GM18909 (cell line): ENCODE measurements at regions not wholly inside any gene's neighbourhood (a gene's known extent, or its start where the extent isn't known, plus 50 kb on each side); places are given as distances from the start of the nearest gene placed in this dataset.
"Not testable (repeated sequence)": the region's sequence is repeated elsewhere in the genome, so short reads cannot be mapped to it uniquely, and the experiment has no call there.

Experiments
- ATAC-seq: cut with Tn5 transposase; IDR thresholded peaks from one replicate; pipeline ENCODE4 v1.9.1; 2021; ENCODE audit warnings: mild to moderate bottlenecking; ENCODE audit not compliant: unreplicated experiment, poor library complexity

DNA sequence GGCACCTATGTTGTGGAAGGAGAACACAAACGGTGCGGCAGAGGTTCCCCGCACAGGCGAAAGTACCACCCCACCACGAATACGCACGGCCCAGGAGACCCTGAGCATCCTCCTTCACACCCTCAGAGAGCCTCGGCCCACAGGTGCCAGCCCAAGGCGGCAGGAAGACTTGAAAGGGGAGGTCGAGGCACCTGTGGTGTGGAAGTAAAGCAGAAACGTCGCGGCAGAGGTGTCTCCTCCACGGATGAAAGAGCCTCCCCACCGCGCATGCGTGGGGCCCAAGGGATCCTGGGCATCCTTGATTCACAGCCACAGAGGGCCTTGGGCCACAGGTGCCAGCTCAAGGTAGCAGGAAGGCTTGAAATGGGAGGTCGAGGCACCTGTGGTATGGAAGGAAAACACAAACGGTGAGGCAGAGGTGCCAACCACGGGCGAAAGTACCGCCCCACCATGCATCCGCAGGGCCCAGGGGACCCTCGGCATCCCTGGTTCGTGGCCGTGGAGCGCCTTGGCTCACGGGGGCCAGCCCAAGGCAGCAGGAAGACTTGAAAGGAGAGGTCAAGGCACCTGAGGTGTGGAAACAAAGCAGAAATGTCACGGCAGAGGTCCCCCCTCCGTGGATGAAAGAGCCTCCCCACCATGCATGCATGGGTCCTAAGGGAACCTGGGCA lies 380.1 kb downstream of the ALG10 start:
- no peak for ATAC-seq

DNA sequence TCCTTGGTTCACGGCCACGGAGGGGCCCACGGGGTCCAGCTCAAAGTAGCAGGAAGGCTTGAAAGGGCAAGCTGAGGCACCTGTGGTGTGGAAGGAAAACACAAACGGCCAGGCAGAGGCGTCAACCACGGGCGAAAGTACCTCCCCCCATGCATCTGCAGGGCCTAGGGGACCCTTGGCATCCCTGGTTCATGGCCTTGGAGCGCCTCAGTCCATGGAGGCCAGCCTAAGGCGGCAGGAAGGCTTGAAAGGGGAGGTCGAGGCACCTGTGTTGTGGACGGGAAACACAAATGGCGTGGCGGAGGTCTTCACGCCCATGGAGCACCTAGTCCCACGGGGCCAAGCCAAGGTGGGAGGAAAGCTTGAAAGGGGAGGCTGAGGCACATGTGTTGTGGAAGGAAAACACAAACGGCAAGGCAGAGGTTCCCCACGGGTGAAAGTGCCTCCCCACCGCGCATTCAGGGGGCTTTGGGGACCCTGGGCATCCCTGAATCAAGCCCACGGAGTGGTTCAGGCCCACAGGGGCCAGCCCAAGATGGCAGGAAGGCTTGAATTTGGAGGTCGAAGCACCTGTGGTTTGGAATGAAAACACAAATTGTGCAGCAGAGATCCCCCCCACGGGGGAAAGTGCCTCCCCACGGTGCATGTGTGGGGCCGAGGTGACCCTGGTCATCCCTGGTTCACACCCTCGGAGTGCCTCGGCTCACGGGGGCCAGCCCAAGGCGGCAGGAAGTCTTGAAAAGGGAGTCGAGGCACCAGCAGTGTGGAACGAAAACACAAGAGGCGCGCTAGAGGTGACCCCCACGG lies 380.8 kb downstream of the ALG10 start:
- ATAC-seq = no peak

DNA sequence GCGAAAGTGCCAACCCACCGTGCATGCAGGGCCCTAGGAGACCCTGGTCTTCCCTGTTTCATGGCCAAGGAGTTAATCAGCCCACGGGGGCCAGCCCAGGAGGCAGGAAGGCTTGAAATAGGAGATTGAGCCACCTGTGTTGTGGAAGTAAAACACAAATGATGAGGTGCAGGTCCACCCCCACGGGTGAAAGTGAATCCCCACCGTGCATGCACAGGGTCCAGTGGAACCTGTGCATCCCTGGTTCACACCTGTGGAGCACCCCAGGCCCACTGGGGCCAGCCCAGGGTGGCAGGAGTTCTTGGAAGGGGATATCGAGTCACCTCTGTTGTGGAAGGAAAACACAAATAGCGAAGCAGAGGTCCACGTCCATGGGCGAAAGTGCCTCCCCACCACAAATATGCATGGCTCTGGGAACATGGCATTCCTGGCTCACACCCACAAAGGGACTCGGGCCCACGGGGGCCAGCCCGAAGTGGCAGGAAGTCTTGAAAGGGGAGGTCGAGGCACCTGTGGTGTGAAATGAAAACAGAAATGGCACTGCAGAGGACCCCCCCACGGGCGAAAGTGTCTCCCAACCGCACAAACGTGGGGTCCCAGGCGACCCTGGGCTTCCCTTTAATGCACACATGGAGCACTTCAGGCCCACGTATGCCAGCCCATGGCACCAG lies 381.5 kb downstream of the ALG10 start:
- no peak for ATAC-seq

DNA sequence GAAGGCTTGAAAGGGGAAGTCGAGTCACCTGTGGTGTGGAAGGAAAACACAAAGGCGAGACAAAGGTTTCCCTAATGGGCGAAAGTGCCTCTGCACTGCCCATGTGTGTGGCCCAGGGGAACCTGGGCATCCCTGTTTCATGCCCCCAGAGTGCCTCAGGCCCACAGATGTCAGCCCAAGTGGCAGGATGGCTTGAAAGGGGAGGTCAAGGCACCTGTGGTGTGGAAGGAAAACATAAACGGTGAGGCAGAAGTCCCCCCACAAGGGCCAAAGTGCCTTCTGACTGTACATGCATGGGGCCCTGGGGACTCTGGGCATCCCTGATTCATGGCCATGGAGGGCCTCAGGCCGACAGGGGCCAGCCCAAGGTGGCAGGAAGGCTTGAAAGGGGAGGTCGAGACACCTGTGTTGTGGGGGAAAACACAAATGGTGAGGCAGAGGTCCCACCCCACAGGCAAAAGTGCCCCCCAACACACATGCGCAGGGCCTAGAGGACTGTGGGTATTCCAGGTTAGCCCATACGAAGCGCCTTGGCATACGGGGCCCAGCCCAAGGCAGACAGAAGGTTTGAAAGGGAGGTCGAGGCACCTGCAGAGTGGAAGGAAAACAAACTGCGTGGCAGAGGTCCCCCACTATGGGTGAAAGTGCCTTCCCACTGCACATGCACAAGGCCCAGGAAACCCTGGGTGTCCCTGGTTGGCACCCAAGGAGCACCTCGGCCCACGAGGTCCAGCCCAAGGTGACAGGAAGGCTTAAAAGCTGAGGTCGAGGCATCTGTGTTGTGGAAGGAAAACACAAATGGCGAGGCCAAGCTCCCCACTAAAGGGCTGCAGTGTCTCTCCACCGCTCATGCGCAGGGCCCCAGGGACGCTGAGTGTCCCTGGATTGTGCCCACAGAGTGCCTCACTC lies 382.3 kb downstream of the ALG10 start:
- no peak for ATAC-seq

DNA sequence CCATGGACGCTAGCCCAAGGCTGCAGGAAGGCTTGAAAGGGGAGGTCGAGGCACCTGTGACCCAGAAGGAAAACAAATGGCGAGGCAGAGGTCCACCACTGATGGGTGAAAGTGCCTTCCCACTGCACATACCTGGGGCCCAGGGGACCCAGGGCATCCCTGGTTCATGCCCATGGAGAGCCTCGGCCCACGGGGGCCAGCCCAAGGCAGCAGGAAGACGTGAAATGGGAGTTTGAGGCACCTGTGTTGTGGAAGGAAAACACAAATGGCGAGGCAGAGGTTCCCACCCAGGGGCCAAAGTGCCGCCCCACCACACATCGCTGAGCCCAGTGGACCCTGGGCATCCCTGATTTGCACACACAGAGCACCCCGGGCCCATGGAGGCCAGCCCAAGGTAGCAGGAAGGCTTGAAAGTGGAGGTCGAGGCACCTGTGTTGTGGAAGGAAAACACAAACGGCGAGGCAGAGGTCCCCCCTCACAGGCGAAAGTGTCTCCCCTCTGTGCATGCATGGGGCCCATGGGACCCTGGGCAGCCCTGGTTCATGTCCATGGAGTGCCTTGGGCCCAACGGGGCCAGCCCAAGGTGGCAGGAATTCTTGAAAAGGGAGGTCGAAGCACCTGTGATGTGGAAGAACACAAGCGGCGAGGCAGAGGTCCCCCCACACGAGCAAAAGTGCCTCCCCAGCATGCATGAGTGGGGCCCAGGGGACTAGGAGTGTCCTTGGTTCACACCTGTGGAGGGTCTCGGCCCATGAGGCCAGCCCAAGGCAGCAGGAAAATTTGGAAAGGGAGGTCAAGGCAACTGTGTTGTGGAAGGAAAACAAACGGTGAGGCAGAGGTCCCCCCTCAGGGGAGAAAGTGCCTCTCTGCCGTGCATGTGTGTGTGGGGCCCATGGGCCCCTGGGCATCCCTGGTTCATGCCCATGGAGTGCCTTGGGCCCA lies 383.3 kb downstream of the ALG10 start:
- no peak for ATAC-seq

DNA sequence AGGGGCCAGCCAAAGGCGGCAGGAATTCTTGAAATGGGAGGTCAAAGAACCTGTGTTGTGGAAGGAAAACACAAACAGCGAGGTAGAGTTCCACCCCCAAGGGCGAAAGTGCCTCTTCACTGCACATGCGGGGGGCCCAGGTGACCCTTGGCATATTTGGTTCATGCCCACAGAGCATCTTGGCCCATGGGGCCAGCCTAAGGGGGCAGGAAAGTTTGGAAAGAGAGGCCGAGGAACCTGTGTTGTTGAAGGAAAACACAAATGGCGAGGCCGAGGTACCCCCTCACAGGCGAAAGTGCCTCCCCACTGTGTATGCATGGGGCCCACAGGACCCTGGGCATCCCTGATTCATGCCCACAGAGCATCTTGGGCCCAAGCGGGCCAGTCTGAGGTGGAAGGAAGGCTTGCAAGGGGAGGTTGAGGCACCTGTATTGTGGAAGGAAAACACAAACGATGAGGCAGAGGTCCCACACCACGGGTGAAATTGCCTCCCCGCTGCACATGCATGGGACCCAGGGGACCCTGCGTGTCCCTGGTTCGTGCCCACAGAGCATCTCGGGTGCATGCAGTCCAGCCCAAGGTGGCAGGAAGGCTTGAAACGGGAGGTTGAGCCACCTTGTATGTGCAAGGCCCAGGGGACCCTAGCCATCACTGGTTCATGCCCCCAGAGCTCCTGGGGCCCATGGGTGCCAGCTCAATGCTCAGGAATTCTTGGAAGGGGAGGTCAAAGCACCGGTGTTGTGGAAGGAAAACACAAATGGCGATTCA lies 384.1 kb downstream of the ALG10 start:
- ATAC-seq = no peak

DNA sequence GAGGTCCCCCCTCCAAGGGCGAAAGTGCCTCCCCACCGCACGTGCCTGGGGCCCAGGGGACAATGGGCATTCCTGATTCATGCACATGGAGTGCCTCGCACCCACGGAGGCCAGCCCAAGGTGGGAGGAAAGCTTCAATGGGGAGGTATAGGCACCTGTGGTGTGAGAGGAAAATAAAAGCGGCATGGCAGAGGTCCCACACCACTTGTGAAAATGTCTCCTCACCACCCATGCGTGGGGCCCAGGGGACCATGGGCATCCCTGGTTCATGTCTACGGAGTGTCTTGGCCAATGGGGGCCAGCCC lies 384.7 kb downstream of the ALG10 start:
- ATAC-seq = no peak

DNA sequence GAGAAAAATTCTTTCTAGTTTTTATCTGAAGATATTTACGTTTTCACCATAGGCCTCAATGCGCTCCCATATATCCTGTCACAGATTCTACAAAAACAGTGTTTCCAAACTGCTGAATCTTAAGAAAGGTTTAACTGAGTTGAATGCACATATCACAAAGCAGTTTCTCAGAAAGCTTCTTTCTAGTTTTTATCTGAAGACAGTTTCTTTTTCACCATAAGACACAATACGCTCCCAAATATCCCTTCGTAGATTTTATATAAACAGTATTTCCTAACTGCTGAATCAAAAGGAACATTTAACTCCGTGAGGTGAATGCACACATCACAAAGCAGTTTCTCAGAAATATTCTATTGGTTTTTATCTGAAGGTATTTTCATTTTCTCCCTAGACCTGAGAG lies 385.5 kb downstream of the ALG10 start:
- no peak for ATAC-seq

DNA sequence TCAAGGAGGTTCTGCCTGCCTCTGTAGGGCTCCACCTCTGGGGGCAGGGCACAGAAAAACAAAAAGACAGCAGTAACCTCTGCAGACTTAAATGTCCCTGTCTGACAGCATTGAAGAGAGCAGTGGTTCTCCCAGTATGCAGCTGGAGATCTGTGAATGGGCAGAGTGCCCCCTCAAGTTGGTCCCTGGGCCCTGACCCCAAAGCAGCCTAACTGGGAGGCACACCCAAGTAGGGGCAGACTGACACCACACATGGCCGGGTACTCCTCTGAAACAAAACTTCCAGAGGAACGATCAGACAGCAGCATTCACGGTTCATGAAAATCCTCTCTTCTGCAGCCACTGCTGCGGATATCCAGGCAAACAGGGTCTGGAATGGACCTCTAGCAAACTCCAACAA lies 409.2 kb downstream of the ALG10 start:
- not testable (repeated sequence) for ATAC-seq
